Mesothelial cell of epicardium (in vitro differentiated cells): ENCODE measurements at regions not wholly inside any gene's neighbourhood (a gene's known extent, or its start where the extent isn't known, plus 50 kb on each side); places are given as distances from the start of the nearest gene placed in this dataset.

Experiments used
- DNase-seq, 2 experiments: peaks; one replicate each; pipeline ENCODE4 v3.0.0; 2021; ENCODE audit warnings: low spot score in 2 of 2; ENCODE audit not compliant: unreplicated experiment in 2 of 2
- H3K27ac Mint-ChIP-seq: 2 replicates; pipeline ENCODE4 v1.8.0; 2021; ENCODE audit warnings: mixed read lengths
- H3K27me3 Mint-ChIP-seq: 2 replicates; pipeline ENCODE4 v1.8.0; 2021; ENCODE audit warnings: low read depth, mixed read lengths
- H3K36me3 Mint-ChIP-seq: 2 replicates; pipeline ENCODE4 v1.8.0; 2021; ENCODE audit warnings: mixed read lengths
- H3K4me1 Mint-ChIP-seq: 2 replicates; pipeline ENCODE4 v1.8.0; 2021; ENCODE audit warnings: mixed read lengths
- H3K4me3 Mint-ChIP-seq: 2 replicates; pipeline ENCODE4 v1.8.0; 2021; ENCODE audit warnings: mild to moderate bottlenecking, moderate library complexity, mixed read lengths
- H3K9me3 Mint-ChIP-seq: 2 replicates; pipeline ENCODE4 v1.8.0; 2021; ENCODE audit warnings: mixed read lengths
- TF ChIP-seq, protein P1 (sequence below): fragments of 200-600 bp; sonication (generic); IDR thresholded peaks from one replicate; pipeline ENCODE4 v1.5.0; 2021; ENCODE audit warnings: antibody characterized with exemption; ENCODE audit not compliant: unreplicated experiment

DNA sequence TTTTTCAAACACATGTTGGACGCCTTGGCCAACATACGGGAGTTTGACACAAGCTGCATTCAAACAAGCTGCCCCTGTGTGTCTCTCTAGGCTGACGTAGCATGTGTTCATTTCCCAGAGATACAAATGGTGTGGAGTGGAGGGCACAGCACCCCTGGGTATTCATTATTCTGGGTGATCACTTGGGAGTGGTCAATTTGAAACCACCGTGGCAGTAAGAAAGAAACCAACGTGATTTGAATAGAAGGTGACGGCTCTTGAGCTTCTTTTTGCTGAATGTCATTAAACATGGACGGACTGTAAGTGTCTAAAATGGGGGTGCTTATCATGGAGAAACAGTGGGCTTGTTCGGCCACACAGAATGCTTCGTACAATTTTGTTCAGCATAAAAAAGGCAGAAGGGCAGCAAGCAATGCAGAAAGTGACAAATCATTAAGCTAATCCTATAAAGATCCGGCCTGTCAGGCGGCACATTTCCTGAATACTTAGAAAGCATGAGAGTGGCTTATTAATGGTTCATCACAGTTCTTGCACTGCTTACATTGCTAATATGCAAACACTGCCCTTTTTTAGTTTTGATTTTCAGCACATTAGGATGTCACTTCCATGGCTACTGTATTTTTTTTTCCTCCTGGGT lies 1261.9 kb upstream of the CITED2 start:
- Mint-ChIP-seq H3K36me3 (no peaks in the 10 kb centered on the region), H3K27ac (peak overlapping the region; percentile 15), H3K4me3 (no peak overlapping the region), H3K4me1 (peaks cover 17% of the 10 kb centered on the region), H3K27me3 (no peaks in the 10 kb centered on the region), H3K9me3 (peaks cover 5% of the 10 kb centered on the region)
- TF ChIP-seq, protein P1, sequence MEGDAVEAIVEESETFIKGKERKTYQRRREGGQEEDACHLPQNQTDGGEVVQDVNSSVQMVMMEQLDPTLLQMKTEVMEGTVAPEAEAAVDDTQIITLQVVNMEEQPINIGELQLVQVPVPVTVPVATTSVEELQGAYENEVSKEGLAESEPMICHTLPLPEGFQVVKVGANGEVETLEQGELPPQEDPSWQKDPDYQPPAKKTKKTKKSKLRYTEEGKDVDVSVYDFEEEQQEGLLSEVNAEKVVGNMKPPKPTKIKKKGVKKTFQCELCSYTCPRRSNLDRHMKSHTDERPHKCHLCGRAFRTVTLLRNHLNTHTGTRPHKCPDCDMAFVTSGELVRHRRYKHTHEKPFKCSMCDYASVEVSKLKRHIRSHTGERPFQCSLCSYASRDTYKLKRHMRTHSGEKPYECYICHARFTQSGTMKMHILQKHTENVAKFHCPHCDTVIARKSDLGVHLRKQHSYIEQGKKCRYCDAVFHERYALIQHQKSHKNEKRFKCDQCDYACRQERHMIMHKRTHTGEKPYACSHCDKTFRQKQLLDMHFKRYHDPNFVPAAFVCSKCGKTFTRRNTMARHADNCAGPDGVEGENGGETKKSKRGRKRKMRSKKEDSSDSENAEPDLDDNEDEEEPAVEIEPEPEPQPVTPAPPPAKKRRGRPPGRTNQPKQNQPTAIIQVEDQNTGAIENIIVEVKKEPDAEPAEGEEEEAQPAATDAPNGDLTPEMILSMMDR, result no peak
- no peak for DNase-seq

DNA sequence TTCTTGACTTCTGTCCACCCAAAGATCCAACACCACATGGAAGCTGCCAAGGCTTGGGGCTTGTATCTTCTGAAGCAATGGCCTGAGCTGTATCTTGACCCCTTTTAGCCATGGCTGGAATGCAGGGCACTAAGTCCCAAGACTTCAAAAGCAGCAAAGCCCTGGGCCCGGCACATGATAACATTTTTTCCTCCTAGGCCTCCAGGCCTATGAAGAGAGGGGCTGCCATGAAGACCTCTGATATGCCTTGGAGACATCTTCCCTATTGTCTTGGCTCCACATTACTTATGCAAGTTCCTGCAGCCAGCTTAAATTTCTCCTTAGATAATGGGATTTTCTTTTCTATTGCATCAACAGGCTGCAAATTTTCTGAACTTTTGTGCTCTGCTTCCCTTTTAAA lies 1252.6 kb upstream of the CITED2 start:
- TF ChIP-seq, protein P1, result no peak

DNA sequence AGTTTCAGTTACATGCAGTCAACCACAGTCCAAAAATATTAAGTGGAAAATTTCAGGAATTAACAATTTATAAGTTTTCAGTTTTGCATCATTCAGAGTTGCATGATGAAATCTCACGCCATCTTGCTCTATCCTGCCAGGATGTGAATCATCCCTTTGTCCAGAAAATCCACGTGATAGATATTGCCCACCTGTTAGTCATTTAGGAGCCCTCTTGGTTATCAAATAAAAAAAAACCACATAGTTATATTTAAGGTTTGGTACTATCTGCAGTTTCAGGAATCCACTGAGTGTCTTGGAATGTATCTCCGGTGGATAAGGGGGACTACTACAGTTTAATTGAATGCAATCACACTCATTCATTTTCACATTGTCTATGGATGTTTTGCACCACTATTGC lies 1249.0 kb upstream of the CITED2 start:
- H3K36me3 Mint-ChIP-seq, result peaks cover 14% of the 10 kb centered on the region
- no peak for DNase-seq
- H3K4me1 Mint-ChIP-seq, result no peaks in the 10 kb centered on the region
- TF ChIP-seq, protein P1, result no peak
- H3K27me3 Mint-ChIP-seq, result no peaks in the 10 kb centered on the region
- H3K9me3 Mint-ChIP-seq, result peaks cover 45% of the 10 kb centered on the region
- no peak overlapping the region for H3K4me3 Mint-ChIP-seq
- H3K27ac Mint-ChIP-seq, result no peak overlapping the region

More for the DNA sequence above, 1252.6 kb upstream of the CITED2 start:
- H3K36me3 Mint-ChIP-seq, result peaks cover 17% of the 10 kb centered on the region
- no peak overlapping the region for H3K27ac Mint-ChIP-seq
- H3K27me3 Mint-ChIP-seq, result no peaks in the 10 kb centered on the region
- no peaks in the 10 kb centered on the region for H3K4me1 Mint-ChIP-seq
- DNase-seq, result no peak
- no peak overlapping the region for H3K4me3 Mint-ChIP-seq
- peaks cover 40% of the 10 kb centered on the region for H3K9me3 Mint-ChIP-seq

DNA sequence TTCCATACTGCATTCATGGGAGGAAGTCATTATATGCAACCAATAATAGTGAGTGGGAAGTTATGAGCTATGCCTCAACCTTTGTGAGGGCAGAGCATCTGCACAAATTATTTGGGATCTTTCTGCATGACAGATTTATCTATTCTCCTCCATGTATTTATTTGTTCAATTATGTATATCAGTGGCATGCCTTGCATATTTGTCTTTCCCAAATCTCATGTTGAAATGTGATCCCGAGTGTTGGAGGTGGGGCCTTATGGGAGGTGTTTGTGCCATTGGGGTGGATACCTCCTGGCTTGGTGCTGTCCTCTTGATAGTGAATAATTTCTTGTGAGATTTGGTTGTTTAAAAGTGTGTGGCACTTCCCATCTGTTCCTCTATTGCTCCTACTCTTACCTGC lies 1246.0 kb upstream of the CITED2 start:
- Mint-ChIP-seq H3K27me3 (no peaks in the 10 kb centered on the region), H3K4me3 (no peak overlapping the region), H3K9me3 (peaks cover 17% of the 10 kb centered on the region), H3K36me3 (peaks cover 3% of the 10 kb centered on the region), H3K27ac (no peak overlapping the region), H3K4me1 (no peaks in the 10 kb centered on the region)
- no peak for DNase-seq
- TF ChIP-seq, protein P1, result no peak

DNA sequence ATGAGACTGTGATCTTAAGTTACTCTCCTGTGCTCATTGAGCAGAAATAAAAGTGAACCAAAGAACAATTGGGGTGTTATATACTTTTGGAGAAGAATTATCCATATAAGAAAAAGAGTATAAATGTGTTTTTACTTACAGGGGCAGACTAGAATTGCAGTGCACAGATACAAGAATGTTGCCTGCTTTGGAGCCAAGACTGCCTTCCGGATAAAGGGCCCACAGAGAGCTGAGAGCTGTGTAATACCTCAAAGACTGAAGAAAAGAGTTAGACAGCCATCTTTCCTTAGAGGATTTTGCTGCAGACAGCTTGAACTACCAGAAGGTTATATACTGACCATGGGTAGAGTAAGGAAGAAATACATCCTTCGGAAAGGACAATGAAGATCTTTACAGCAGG lies 1235.5 kb upstream of the CITED2 start:
- TF ChIP-seq, protein P1, result no peak
- no peaks in the 10 kb centered on the region for H3K27me3 Mint-ChIP-seq
- no peak for DNase-seq
- H3K4me1 Mint-ChIP-seq, result no peaks in the 10 kb centered on the region
- H3K27ac Mint-ChIP-seq, result no peak overlapping the region
- H3K9me3 Mint-ChIP-seq, result no peaks in the 10 kb centered on the region
- no peaks in the 10 kb centered on the region for H3K36me3 Mint-ChIP-seq
- H3K4me3 Mint-ChIP-seq, result no peak overlapping the region

DNA sequence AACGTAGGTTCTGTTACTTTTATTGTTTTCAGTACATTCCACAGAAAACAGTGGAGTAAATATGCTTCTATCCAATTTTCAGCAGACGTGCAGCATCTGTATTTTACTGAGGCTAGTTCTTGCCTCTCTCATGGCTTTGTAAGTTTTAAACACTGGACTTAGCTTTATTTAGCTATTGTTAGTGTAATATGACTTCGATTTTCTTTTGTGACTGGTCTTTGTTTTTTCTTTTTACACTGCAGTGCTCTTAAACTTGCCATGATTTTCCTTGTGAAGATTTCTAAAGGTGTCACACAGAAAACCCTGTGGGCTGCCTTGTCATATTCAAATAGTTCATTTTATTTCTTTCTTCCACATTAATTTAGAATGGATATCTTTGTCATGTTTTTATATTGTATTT lies 1234.9 kb upstream of the CITED2 start:
- TF ChIP-seq, protein P1, result no peak
- Mint-ChIP-seq H3K4me1 (no peaks in the 10 kb centered on the region), H3K27ac (no peak overlapping the region), H3K9me3 (no peaks in the 10 kb centered on the region), H3K4me3 (no peak overlapping the region), H3K36me3 (no peaks in the 10 kb centered on the region), H3K27me3 (no peaks in the 10 kb centered on the region)
- DNase-seq, result no peak
